Sigmoid colon (tissue), 6 donors: ENCODE measurements at regions not wholly inside any gene's neighbourhood (a gene's known extent, or its start where the extent isn't known, plus 50 kb on each side); places are given as distances from the start of the nearest gene placed in this dataset.

Source experiments
- DNase-seq: peaks from one replicate; pipeline ENCODE4 v3.0.0-alpha.2; 2019
- H3K27ac ChIP-seq, 4 donors: fragments of 200-600 bp; sonication (generic); one replicate each; pipeline ENCODE4 v1.5.1; 2016 to 2019; ENCODE audit warnings: mild to moderate bottlenecking in 1 of 4
- H3K27me3 ChIP-seq, 3 donors: fragments of 200-600 bp; sonication (generic); one replicate each; pipeline ENCODE4 v1.5.1; 2019; ENCODE audit warnings: mild to moderate bottlenecking in 1 of 3
- H3K36me3 ChIP-seq, 4 donors: fragments of 200-600 bp; sonication (generic); one replicate each; pipeline ENCODE4 v1.5.1; 2016 to 2019
- H3K4me1 ChIP-seq, 4 donors: fragments of 200-600 bp; sonication (generic); one replicate each; pipeline ENCODE4 v1.5.1; 2017 to 2019
- H3K4me3 ChIP-seq, 4 donors: fragments of 200-600 bp; sonication (generic); one replicate each; pipeline ENCODE4 v1.5.1; 2017 to 2019; ENCODE audit warnings: mild to moderate bottlenecking in 2 of 4, moderate library complexity in 1 of 4
- H3K9me3 ChIP-seq, 4 donors: fragments of 200-600 bp in 3 of 4; sonication (generic) in 3 of 4; one replicate each; pipeline versions ENCODE4 v1.5.1 to v1.6.1; 2013 to 2019
- EP300 ChIP-seq, 4 donors: sonication (generic); formaldehyde crosslinking; IDR thresholded peaks; one replicate each; pipeline ENCODE4 v1.6.1; 2017; ENCODE audit warnings: antibody characterized with exemption in 4 of 4
- POLR2A ChIP-seq, 2 donors: fragments of 450-650 bp; IDR thresholded peaks; one replicate each; pipeline ENCODE4 v1.6.1; 2016; ENCODE audit warnings: antibody characterized with exemption in 2 of 2, mild to moderate bottlenecking in 2 of 2, moderate library complexity in 2 of 2
- POLR2AphosphoS5 ChIP-seq, 4 donors: sonication (generic); formaldehyde crosslinking; IDR thresholded peaks; one replicate each; pipeline ENCODE4 v1.6.1; 2017; ENCODE audit warnings: antibody characterized with exemption in 4 of 4
- WGBS, 2 donors: extraction: QIAGEN DNeasy Blood & Tissue Kit; methylation state at CpG; one replicate each; pipeline ENCODE4 v1.1.7; 2013; 5-methylcytosine and 5-hydroxymethylcytosine counted together
- intact Hi-C: fragments of 100-400 bp; cut with DNase I; formaldehyde crosslinking; loops from one replicate; pipeline ENCODE4 v1.15.1; 2023
- TF ChIP-seq, protein P1 (sequence below), 4 experiments: fragments of 450-650 bp in 3 of 4; fragments of 200-600 bp in 1 of 4; IDR thresholded peaks; one replicate each; pipeline ENCODE4 v1.5.1; 2016 to 2019; ENCODE audit warnings: antibody characterized with exemption in 4 of 4, mild to moderate bottlenecking in 3 of 4, moderate library complexity in 2 of 4
- donor health status: healthy with polysubstance abuse.
- donor health status: healthy.

DNA sequence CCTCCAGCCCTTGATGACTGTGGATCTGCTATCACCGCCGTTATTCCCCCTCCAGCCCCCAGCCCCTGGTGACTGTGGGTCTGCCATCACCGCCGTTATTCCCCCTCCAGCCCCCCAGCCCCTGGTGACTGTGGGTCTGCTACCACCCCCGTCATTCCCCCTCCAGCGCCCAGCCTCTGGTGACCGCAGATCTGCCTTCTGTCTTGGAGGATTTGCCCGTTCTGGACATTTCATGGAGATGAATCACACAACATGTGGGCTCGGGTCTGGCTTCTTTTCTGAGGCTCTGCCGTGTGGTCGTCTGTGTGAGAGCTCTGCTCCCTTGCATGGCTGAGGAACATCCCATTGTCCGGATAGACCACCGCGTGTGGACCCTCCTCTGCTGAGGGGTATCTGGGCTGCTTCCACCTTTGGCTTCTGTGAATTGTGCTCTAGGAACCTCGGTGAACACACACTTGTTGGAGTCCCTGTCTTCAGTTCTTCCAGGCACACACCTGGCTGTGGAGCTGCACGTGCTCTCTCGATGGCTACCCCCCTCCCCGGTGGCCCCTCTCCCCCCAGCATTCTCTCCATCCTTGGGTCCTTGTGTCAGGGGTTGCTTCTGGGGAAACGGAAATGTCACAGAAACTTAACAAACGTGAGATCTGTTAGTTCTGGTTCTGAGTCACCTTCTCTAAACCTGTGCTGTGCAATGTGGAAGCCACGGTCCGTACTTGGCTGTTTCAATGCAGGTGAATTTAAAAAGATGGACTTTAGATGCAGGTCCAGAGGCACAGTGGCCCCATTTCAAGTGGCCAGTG, 105.3 kb upstream of the COL5A1 start:
- Histone ChIP-seq H3K9me3 (no peaks in the 10 kb centered on the region), H3K4me1 (peaks cover 0 to 47% (median 34%) of the 10 kb centered on the region in 4 donors), H3K36me3 (no peaks in the 10 kb centered on the region), H3K27me3 (no peaks in the 10 kb centered on the region), H3K27ac (peak overlapping the region in 1 of 4 donors; percentile 0), H3K4me3 (no peak overlapping the region)
- no peak for DNase-seq
- intact Hi-C loops, result no loop called here
- TF ChIP-seq POLR2AphosphoS5 (IDR thresholded peaks at IDR 0.05) (no peak), POLR2A (IDR thresholded peaks at IDR 0.05) (no peak), EP300 (IDR thresholded peaks at IDR 0.05) (no peak)
- TF ChIP-seq, protein P1, sequence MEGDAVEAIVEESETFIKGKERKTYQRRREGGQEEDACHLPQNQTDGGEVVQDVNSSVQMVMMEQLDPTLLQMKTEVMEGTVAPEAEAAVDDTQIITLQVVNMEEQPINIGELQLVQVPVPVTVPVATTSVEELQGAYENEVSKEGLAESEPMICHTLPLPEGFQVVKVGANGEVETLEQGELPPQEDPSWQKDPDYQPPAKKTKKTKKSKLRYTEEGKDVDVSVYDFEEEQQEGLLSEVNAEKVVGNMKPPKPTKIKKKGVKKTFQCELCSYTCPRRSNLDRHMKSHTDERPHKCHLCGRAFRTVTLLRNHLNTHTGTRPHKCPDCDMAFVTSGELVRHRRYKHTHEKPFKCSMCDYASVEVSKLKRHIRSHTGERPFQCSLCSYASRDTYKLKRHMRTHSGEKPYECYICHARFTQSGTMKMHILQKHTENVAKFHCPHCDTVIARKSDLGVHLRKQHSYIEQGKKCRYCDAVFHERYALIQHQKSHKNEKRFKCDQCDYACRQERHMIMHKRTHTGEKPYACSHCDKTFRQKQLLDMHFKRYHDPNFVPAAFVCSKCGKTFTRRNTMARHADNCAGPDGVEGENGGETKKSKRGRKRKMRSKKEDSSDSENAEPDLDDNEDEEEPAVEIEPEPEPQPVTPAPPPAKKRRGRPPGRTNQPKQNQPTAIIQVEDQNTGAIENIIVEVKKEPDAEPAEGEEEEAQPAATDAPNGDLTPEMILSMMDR (IDR thresholded peaks at IDR 0.05), result no peak
- 73 to 76% methylated on average over 22 of the region's 22 CpGs for WGBS, 2 donors

DNA sequence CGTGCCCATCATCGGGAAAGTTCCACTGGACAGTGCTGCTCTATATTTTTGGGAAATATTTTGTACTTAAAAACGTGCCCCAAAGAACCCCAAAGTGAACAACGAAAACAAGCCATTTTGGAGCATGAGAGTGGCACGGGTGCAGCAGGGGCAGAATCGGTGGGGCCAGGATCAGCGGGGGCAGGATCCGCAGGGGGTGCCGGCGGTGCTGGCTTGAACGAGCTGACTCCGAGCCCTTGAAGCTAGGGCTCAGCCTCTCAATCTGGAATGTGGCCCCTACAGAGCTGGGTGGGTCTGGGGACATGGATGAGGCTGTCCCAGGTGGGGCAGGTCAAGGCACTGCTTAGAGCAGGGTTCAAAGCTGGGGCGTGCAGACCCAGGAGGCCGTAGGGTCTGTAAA, 104.7 kb upstream of the COL5A1 start:
- peaks cover 0 to 47% (median 34%) of the 10 kb centered on the region in 4 donors for H3K4me1 ChIP-seq
- intact Hi-C loops, result no loop called here
- H3K9me3 ChIP-seq, result no peaks in the 10 kb centered on the region
- no peak for TF ChIP-seq POLR2AphosphoS5 (IDR thresholded peaks at IDR 0.05)
- TF ChIP-seq POLR2A (IDR thresholded peaks at IDR 0.05), result no peak
- TF ChIP-seq, protein P1 (IDR thresholded peaks at IDR 0.05), result no peak
- no peak for TF ChIP-seq EP300 (IDR thresholded peaks at IDR 0.05)
- WGBS, 2 donors, result 84 to 93% methylated on average over 14 of the region's 14 CpGs
- peak overlapping the region in 1 of 4 donors; percentile 0 for H3K27ac ChIP-seq
- H3K36me3 ChIP-seq, result no peaks in the 10 kb centered on the region
- no peak overlapping the region for H3K4me3 ChIP-seq
- no peak for DNase-seq
- no peaks in the 10 kb centered on the region for H3K27me3 ChIP-seq

DNA sequence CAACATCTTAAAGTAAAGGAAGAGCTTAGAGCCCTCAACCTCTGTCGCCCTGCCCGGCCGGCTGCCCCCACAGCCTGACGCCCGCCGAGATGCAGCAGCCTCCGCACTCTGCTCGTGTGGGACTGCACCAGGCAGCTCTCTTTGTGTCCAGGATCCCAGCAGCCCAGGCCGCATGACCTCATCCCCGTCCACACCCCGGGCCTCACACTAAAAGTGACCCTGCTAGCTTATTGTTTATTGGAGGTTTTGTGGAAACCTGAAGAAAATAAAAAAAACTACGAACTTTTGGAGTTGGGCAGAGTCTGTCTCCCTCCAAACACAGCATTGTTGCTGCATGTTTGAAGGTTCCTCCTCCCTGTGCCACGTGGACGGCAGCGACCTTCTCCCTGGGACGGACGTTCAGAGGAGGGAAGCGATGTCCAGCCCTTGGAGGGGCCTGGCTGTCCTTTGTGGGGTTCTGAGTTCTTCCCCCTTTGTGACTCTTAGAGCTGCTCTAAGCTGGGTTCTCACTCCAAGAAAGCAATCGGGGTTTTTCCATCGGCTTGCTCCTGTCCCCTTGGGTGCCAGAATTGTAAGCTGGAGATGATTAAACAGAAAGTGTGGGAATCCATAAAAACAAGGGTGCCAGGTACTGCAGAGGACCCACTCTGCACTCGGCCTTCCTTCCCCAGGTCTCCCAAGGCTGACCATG, 103.5 kb upstream of the COL5A1 start:
- Histone ChIP-seq H3K4me3 (no peak overlapping the region), H3K27me3 (no peaks in the 10 kb centered on the region), H3K27ac (peak overlapping the region; percentile 46 to 58 (median 52)), H3K9me3 (no peaks in the 10 kb centered on the region), H3K4me1 (peaks cover 0 to 47% (median 34%) of the 10 kb centered on the region in 4 donors), H3K36me3 (no peaks in the 10 kb centered on the region)
- intact Hi-C loops, result no loop called here
- TF ChIP-seq POLR2AphosphoS5 (IDR thresholded peaks at IDR 0.05), result peak in 1 of 4 donors; percentile 7
- no peak for TF ChIP-seq EP300 (IDR thresholded peaks at IDR 0.05)
- TF ChIP-seq, protein P1 (IDR thresholded peaks at IDR 0.05), result no peak
- no peak for TF ChIP-seq POLR2A (IDR thresholded peaks at IDR 0.05)
- no peak for DNase-seq
- WGBS, 2 donors, result 64% methylated on average over 21 of the region's 21 CpGs

DNA sequence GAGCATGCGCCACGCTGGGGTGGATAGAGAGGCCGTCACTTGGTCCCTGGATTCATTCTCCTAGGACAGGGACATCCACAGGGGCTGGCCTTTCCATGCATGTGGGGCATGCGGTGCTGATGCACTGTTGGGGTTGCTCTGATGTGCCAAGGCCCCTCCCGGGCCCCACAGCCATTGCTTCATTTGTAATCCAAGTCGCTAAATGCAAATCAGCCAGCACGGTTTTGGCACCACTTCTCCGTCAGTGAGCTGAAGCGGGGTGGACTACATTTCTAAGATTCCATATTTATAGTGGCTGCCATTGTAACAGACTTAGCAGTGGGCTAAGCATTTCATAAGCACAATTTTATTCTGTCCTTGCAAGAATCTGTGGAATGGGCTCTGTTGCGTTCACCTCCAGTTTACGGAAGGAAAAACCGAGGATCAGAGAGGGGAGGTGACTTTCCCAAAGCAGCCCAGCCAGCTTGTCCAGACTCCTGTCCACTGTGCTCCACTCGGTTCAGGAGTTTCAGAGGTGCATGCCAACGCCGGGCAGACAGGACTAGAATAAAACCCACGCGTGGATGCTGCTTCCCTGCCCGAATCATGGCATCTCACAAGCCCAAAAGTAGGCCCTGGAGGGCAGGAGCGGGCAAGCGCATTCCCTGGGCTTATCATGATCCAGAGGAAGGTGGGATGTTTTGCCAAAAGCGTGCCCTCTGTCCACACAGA, 102.6 kb upstream of the COL5A1 start:
- intact Hi-C loops, result no loop called here
- Histone ChIP-seq H3K27ac (peak overlapping the region in 3 of 4 donors; percentile 51 to 58 (median 52)), H3K27me3 (no peaks in the 10 kb centered on the region), H3K36me3 (no peaks in the 10 kb centered on the region), H3K9me3 (no peaks in the 10 kb centered on the region), H3K4me1 (peaks cover 0 to 51% (median 36%) of the 10 kb centered on the region in 4 donors), H3K4me3 (no peak overlapping the region)
- no peak for TF ChIP-seq POLR2A (IDR thresholded peaks at IDR 0.05)
- no peak for TF ChIP-seq POLR2AphosphoS5 (IDR thresholded peaks at IDR 0.05)
- no peak for TF ChIP-seq EP300 (IDR thresholded peaks at IDR 0.05)
- TF ChIP-seq, protein P1 (IDR thresholded peaks at IDR 0.05), result no peak
- WGBS, 2 donors, result 75 to 76% methylated on average over 21 of the region's 21 CpGs
- DNase-seq, result no peak
